Activated T-cell treated with anti-CD3 and anti-CD28 coated beads for 24 hours (primary cell): ENCODE measurements at regions not wholly inside any gene's neighbourhood (a gene's known extent, or its start where the extent isn't known, plus 50 kb on each side); places are given as distances from the start of the nearest gene placed in this dataset.
"Not testable (repeated sequence)": the region's sequence is repeated elsewhere in the genome, so short reads cannot be mapped to it uniquely, and the experiment has no call there.

Experiments
- DNase-seq: peaks from one replicate; pipeline ENCODE4 v3.0.0-alpha.2; 2020; ENCODE audit warnings: low read depth

DNA sequence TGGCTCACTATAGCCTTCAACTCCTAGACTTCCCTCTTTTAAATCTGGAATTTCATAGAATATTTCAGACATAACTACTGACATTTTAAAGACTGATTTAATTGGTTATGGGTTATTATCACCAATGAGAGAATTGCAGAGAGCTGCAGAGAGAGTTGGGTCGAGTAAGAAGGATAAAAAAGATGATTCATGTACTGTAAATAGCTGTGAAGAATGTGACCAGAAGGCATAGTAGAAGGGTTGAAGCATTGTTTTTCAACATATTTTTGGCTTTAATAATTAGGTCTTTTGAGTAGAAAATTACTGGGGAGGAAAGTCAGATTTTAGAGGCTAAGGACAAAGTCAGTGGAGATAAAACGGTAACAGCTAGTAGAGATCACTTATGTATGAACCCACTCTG lies 503.2 kb upstream of the SLC8A1 start:
- DNase-seq, result no peak

DNA sequence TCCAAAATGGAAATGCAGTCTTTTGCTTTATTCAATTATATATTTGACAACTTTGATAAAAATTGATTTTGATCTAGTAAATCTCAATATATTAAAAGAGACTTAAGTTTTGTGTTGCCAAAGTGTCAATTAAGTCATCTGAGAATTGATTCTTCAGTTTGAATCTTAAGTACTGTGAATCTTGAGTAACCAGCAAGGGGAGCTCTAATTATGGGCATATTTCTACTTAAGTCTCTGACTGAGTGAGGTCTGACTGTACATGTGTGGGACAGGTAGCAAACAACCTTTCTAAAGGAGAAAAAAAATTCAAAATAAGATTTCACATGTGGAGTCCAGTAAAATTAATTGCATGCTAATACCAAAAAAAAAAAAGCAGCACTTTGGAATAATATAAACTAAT lies 503.7 kb upstream of the SLC8A1 start:
- no peak for DNase-seq

- DNase-seq, result no peak
Measured at GRCh38 chr2:40957508-40957907, 505.6 kb upstream of the SLC8A1 start.

DNA sequence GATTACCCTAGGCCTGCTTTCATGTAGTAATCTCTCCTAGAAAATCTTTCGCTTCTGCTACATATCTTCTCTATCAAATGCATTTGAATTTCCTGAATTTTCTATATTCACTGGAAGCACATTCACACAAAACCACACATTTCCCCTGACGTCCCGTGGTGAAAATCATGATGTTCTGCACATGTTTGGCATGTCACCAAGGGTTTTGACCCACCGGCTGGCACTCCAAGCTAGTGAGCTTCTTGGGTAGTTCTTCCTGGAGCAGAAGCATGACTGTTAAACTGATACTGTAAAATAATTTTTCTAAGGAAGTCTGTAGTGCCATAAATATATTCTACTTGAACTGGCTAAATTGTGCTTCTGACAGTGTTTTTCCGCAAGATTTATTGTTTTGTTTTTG lies 510.1 kb upstream of the SLC8A1 start:
- DNase-seq, result no peak

- no peak for DNase-seq
Measured at GRCh38 chr2:40964509-40965250, 512.8 kb upstream of the SLC8A1 start.

- DNase-seq, result no peak
Measured at GRCh38 chr2:40967451-40967850, 515.6 kb upstream of the SLC8A1 start.

DNA sequence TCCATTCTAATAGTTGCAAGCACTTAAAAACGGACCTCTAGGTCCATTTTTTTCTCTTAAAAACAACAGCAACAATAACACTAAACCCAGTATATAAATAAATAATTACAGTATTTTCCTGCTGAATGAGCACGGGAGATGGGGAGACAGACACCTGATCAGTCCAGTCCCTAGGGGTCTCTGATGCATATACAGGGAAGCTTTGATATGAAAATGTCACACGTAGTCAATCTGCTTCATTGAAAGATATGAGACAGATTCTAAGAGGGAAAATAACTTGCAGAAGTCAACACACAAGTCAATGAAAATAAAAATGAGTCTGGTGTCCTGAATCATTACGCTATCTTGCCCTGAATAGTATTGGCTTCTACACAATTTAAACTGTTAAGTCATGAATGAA lies 523.3 kb upstream of the SLC8A1 start:
- DNase-seq, result no peak

GRCh38 chr2:40997362-40997761 lies 545.5 kb upstream of the SLC8A1 start:
- DNase-seq, result no peak

DNA sequence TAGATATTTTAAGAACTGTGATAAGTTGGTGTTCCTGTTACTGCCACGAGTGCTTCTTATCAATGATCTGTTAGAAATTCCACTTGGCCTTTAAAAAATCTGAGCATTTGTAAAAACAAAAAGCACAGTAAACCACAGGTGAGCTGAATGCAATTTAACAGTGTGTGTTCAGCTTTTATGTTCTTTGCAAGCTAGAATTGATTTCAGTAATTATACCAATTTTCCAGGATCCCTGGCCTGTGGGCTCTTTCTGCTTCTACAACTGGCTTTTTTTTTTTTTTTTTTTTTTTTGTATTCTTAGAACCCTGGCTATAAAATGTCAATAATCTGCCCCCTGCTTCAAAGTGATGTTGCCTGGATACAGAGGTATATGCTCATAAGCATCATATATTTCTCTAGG lies 548.5 kb upstream of the SLC8A1 start:
- DNase-seq, result no peak

DNA sequence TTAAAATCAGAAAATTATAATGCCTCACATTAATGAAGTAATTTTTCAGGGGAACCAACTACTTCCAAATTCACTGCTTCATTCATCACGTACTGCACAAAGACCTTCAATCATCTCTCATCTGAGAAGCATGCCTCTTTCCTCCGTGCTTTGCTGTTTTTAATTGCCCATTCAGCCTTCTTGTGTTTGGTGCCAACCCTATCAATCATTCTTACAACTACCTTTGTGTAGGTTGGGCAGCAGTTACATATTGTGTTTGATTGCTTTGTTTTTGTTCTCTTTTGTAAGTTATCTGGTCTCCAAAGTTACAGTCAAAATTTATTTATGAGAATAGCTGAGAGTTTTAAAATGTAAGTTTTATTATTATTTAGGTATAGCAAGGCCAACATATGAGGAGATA lies 549.0 kb upstream of the SLC8A1 start:
- DNase-seq, result no peak

GRCh38 chr2:41004700-41005099 lies 552.8 kb upstream of the SLC8A1 start:
- no peak for DNase-seq

- no peak for DNase-seq
Measured at GRCh38 chr2:41020358-41020757, 568.5 kb upstream of the SLC8A1 start.

DNA sequence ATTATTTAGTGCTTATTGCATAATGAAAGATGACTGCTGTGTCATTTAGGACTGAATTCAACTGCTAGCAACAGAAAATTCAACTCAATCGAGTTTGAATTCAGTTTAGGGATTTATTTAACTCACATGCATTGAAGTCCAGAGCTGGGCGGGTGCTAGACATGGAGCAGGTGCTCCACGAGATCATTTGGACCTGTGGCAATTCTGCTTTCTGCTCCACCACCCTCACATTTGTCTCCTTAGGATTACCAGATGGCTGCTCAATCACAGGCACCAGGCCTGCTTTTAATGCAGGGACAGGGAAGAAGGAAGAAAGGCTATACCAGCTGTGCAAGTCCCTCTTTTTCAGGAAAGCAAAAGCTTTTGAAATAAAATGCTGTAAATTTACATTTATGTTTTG lies 572.9 kb upstream of the SLC8A1 start:
- DNase-seq, result no peak

DNA sequence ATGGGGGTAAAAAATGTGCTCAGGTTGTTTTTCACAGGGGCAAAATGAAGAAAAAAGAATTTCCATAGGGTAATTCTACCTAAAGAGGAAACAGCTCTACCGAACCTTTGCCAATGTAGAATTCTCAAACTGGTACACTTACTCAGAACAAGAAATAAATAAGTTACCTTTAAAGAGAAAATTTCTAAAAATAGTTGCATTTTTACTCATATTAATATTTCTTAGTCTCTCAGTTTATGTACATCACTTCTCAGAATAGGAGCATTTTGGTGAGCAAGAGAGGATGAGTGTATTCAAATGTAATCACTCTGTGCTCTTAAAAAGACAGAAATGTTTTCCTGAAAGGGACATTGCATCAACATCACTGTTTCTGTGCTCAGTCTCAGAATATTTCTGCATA lies 574.7 kb upstream of the SLC8A1 start:
- no peak for DNase-seq

DNA sequence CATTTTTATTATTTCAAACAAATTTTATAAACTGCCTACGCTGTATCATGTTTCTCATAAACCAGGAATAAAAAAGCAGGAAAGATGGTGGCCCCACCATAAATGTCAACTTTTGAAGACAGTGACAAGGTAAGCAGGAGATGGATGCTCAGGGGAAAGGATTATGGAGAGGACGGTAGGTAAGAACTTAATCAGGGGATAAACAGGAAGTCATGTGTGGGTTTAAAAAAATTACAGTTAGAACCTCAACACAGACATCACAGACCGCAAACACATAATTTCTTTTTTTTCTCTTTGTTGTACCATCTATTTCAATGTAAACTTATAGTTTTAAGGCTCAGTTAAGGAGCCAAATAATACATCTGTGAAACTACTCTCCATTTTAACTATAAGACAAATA lies 575.2 kb upstream of the SLC8A1 start:
- DNase-seq, result no peak

DNA sequence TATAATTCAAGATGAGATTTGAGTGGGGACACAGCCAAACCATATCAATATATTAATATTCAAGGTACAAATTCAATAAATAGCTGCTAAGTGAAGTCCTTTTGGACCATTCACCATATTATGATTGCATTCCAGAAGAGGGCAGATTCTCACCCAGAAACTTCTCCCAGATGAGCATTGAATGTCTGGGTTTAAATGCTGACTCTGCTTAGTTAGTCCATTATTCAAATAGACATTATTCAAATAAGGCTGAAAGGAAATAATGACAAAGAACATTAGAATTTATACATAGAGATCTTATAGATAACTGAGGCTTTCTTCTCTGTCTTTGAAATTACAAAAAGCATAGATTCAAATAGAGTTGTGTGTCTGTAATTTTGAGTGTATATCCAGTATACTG lies 579.4 kb upstream of the SLC8A1 start:
- DNase-seq, result no peak

GRCh38 chr2:41032715-41033114 lies 580.8 kb upstream of the SLC8A1 start:
- DNase-seq, result no peak

GRCh38 chr2:41033127-41033526 lies 581.2 kb upstream of the SLC8A1 start:
- no peak for DNase-seq

GRCh38 chr2:41038408-41038807 lies 586.5 kb upstream of the SLC8A1 start:
- DNase-seq, result no peak

DNA sequence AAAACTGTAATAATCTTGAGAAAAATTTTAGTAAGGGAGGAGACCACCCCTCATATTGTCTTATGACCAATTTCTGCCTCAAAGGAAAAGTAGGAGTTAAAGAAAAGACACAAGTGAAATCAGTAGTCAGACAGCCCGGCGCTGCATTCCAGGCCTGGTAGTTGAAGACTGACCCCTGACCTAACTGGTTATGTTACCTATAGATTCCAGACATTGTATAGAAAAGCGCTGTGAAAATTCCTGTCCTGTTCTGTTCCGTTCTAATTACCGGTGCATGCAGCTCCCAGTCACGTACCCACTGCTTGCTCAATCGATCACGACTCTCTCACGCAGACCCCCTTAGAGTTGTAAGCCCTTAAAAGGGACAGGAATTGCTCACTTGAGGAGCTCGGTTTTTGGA lies 587.9 kb upstream of the SLC8A1 start:
- DNase-seq, result not testable (repeated sequence)

DNA sequence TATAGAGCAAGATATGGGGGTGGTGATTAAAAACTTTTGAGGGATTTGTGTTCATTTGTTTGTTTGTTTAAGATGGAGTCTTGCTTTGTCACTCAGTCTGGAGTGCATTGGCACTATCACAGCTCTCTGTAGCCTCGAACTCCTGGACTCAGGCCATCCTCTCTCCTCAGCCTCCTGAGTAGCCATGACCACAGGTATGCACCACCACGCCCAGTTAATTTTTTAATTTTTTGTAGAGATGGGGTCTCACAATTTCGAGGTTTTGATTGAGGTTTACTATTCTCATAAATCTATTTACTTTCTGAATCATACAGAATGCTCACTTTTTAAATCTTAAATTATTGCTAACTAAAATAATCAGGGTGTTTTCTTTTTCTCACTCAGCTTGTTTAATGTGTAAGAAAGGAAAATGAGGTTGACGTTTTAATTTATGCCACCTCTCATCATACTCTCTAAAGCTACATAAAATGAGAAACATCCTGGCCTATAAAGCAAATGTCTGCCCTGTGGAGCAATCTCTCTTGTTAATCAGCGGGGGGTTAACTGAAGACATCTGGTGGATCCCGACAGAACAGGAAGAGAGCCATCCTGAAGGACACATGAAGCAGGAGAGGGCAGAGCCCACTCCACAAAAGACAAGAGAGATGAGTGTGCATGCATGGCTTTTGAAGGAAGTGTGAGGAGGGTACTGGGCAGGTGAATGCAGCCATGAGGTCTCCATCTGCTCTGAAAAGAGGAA lies 589.1 kb upstream of the SLC8A1 start:
- no peak for DNase-seq

- no peak for DNase-seq
Measured at GRCh38 chr2:41042343-41042742, 590.5 kb upstream of the SLC8A1 start.

GRCh38 chr2:41061356-41061755 lies 609.5 kb upstream of the SLC8A1 start:
- no peak for DNase-seq

DNA sequence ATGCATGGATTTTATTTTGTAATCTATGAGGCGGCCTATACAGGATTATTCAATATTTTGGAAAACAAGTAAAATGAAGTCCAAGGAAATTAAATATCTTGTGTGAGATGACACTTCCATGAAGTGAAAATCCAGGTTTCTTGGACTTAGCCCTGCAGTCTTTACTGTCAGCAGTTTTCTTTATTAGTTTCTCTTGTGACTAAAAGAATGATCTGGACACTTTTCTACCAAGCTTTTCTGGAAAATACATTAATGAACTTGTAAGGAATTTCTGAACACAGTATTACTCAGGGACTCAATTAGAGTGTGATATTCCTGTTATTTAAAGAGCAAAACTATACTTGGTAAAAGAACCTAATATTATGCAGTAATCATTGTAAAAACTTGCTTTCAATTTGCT lies 610.4 kb upstream of the SLC8A1 start:
- no peak for DNase-seq
